ENCODE measurements at regions not wholly inside any gene's neighbourhood (a gene's known extent, or its start where the extent isn't known, plus 50 kb on each side); places are given as distances from the start of the nearest gene placed in this dataset.

DNA sequence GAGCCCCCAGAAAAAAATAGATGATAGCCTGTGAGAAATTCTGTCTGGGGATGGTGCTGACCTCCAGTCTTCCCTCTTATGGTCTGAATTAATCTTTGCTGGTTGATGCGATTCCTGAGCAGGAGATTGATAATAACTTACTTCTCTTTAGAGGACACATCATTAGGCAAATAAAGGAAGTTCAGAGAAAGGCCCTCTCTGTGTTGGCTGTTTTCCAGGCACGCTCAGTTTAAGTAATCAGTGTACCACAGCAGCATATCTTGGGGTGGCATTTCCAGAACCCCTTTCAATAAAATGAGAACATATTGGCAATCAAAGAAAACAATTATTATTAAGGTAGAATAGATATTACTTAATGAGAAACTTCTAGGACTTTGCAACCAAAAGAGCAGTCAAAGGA lies 1129.3 kb upstream of the RAG2 start:
- no peak for ATAC-seq (replicated peaks)
- no peak overlapping the region for H3K27ac Mint-ChIP-seq
- H3K27me3 Mint-ChIP-seq, result no peaks in the 10 kb centered on the region
- no peak overlapping the region for H3K4me3 Mint-ChIP-seq
- no peaks in the 10 kb centered on the region for H3K4me1 Mint-ChIP-seq
- H3K36me3 Mint-ChIP-seq (ENCODE audit: low read depth), result no peaks in the 10 kb centered on the region
- peaks cover 9% of the 10 kb centered on the region for H3K9me3 Mint-ChIP-seq

- no peak overlapping the region for H3K4me3 Mint-ChIP-seq
Measured at GRCh38 chr11:37724315-37724714, 1126.3 kb upstream of the RAG2 start.

GRCh38 chr11:37721485-37721884 lies 1123.4 kb upstream of the RAG2 start:
- Mint-ChIP-seq H3K27me3 (no peaks in the 10 kb centered on the region), H3K9me3 (peaks cover 6% of the 10 kb centered on the region), H3K4me3 (no peak overlapping the region), H3K4me1 (no peaks in the 10 kb centered on the region), H3K27ac (no peak overlapping the region), H3K36me3 (ENCODE audit: low read depth) (no peaks in the 10 kb centered on the region)
- no peak for ATAC-seq (replicated peaks)

More at GRCh38 chr11:37724315-37724714, 1126.3 kb upstream of the RAG2 start:
- Mint-ChIP-seq H3K4me1 (no peaks in the 10 kb centered on the region), H3K36me3 (ENCODE audit: low read depth) (no peaks in the 10 kb centered on the region), H3K9me3 (peaks cover 6% of the 10 kb centered on the region), H3K27ac (no peak overlapping the region), H3K27me3 (no peaks in the 10 kb centered on the region)
- ATAC-seq (replicated peaks), result no peak

- no peak for ATAC-seq (replicated peaks)
- Mint-ChIP-seq H3K9me3 (peaks cover 6% of the 10 kb centered on the region), H3K27me3 (no peaks in the 10 kb centered on the region), H3K36me3 (ENCODE audit: low read depth) (no peaks in the 10 kb centered on the region), H3K4me1 (no peaks in the 10 kb centered on the region), H3K27ac (no peak overlapping the region), H3K4me3 (no peak overlapping the region)
Measured at GRCh38 chr11:37718431-37718999, 1120.5 kb upstream of the RAG2 start.

- Mint-ChIP-seq H3K9me3 (peaks cover 3% of the 10 kb centered on the region), H3K4me1 (no peaks in the 10 kb centered on the region), H3K36me3 (ENCODE audit: low read depth) (no peaks in the 10 kb centered on the region), H3K4me3 (no peak overlapping the region), H3K27me3 (no peaks in the 10 kb centered on the region), H3K27ac (no peak overlapping the region)
- ATAC-seq (replicated peaks), result no peak
Measured at GRCh38 chr11:37712251-37712650, 1114.2 kb upstream of the RAG2 start.

- Mint-ChIP-seq H3K27me3 (no peaks in the 10 kb centered on the region), H3K36me3 (ENCODE audit: low read depth) (no peaks in the 10 kb centered on the region), H3K9me3 (peaks cover 3% of the 10 kb centered on the region), H3K27ac (no peak overlapping the region), H3K4me1 (no peaks in the 10 kb centered on the region), H3K4me3 (no peak overlapping the region)
- ATAC-seq (replicated peaks), result no peak
Measured at GRCh38 chr11:37710031-37710430, 1112.0 kb upstream of the RAG2 start.

DNA sequence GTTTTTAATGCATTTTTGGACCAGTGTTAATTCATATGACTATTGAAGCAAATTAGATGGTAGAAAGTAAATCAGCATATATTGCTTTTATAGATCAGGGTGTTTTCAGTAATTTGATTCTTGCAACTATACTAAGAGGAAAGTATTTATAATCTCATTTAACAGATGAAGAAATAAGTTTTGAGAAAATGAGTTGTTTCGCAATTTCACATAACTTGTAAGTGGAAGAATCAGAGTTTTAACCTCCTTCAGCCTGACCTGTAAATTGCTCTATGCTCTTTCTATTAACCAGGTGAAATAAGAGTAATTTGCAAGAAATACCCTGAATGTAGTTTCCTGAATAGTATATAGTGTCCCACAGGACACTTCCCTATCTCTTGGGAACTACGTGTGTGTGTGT lies 1106.8 kb upstream of the RAG2 start:
- H3K27ac Mint-ChIP-seq, result no peak overlapping the region
- H3K4me3 Mint-ChIP-seq, result no peak overlapping the region
- no peak for ATAC-seq (replicated peaks)
- H3K4me1 Mint-ChIP-seq, result no peaks in the 10 kb centered on the region
- no peaks in the 10 kb centered on the region for H3K27me3 Mint-ChIP-seq
- no peaks in the 10 kb centered on the region for H3K36me3 Mint-ChIP-seq (ENCODE audit: low read depth)
- H3K9me3 Mint-ChIP-seq, result peaks cover 4% of the 10 kb centered on the region

DNA sequence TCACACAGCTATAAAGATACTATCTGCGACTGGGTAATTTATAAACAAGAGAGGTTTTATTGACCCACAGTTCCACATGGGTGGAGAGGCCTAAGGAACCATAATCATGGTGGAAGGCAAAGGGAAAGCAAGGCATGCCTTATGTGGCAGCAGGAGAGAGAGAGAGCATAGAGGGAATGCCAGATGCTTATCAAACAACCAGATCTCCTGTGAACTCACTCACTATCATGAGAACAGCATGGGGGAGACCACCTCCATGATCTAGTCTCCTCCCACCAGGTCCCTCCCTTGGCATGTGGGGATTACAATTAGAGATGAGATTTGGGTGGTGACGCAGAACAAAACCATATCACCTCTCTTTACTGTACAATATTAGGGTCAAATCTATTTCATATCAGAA lies 1101.6 kb upstream of the RAG2 start:
- Mint-ChIP-seq H3K4me3 (no peak overlapping the region), H3K27ac (no peak overlapping the region), H3K9me3 (peaks cover 16% of the 10 kb centered on the region), H3K27me3 (no peaks in the 10 kb centered on the region), H3K4me1 (no peaks in the 10 kb centered on the region), H3K36me3 (ENCODE audit: low read depth) (no peaks in the 10 kb centered on the region)
- no peak for ATAC-seq (replicated peaks)

- H3K27me3 Mint-ChIP-seq, result no peaks in the 10 kb centered on the region
Measured at GRCh38 chr11:37695283-37695682, 1097.2 kb upstream of the RAG2 start.

DNA sequence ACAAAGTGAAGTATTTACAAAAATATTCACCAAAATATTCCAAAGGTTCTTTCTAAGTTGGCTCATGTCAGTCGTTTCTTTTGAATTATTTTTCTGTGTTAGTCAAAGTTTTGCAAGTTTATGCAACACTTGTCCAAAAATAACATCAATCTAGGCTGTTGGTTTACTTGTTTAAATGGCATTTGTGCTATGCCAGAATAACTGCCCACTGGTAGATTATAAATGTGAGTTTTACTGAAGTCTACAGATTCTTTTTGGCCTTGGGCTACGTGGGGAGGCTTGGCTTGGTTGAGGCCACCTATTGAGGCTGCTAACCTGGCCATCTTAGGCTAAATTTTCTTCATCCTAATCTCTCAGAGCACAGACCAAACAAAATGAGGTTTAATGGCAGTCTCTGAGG lies 1091.9 kb upstream of the RAG2 start:
- Mint-ChIP-seq H3K27me3 (no peaks in the 10 kb centered on the region), H3K4me1 (no peaks in the 10 kb centered on the region), H3K36me3 (ENCODE audit: low read depth) (no peaks in the 10 kb centered on the region), H3K27ac (no peak overlapping the region), H3K9me3 (peaks cover 22% of the 10 kb centered on the region), H3K4me3 (no peak overlapping the region)
- no peak for ATAC-seq (replicated peaks)

More at GRCh38 chr11:37695283-37695682, 1097.2 kb upstream of the RAG2 start:
- Mint-ChIP-seq H3K36me3 (ENCODE audit: low read depth) (no peaks in the 10 kb centered on the region), H3K9me3 (peaks cover 22% of the 10 kb centered on the region), H3K4me1 (no peaks in the 10 kb centered on the region), H3K4me3 (no peak overlapping the region), H3K27ac (no peak overlapping the region)
- ATAC-seq (replicated peaks), result no peak

- Mint-ChIP-seq H3K4me1 (no peaks in the 10 kb centered on the region), H3K9me3 (peaks cover 16% of the 10 kb centered on the region), H3K4me3 (no peak overlapping the region), H3K27ac (no peak overlapping the region), H3K36me3 (ENCODE audit: low read depth) (no peaks in the 10 kb centered on the region), H3K27me3 (no peaks in the 10 kb centered on the region)
- ATAC-seq (replicated peaks), result no peak
Measured at GRCh38 chr11:37688456-37688855, 1090.4 kb upstream of the RAG2 start.

DNA sequence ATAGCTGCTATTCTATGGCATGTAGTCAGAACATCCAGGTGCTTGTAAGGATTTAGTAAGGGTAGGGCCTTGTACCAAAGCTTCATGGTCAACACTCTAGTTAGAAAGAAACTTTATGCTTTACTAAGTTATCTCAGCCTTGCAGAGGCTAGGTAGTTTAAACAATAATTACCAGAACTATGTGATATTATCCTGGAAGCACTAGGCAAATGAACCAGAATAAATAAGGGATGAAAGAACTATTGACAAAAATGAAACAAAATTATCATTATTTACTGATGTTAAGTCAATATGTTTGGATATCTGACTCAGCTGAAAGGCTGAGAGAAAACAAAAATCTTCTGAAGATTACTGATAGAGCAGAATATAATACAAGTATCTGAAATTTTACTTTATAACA lies 1089.1 kb upstream of the RAG2 start:
- Mint-ChIP-seq H3K4me3 (no peak overlapping the region), H3K36me3 (ENCODE audit: low read depth) (no peaks in the 10 kb centered on the region), H3K27me3 (no peaks in the 10 kb centered on the region), H3K27ac (no peak overlapping the region), H3K4me1 (no peaks in the 10 kb centered on the region), H3K9me3 (peaks cover 10% of the 10 kb centered on the region)
- no peak for ATAC-seq (replicated peaks)

DNA sequence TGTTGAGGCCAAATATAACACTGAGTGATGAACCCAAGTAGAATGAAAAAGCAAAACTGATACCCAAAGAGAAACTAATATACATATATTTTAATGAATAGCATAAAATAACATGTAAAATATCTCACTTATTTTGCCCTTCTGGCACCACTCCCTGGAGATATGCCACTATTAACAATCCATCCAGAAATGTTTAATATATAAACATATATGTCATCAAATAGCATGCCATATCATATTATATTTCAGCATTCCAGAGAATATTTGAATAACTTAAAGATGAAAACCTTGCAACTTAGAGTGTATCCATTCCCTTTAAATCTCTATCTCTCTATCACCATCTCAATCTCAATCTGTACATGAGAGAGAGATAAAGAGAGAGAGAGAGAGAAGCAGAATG lies 1073.3 kb upstream of the RAG2 start:
- peaks cover 13% of the 10 kb centered on the region for H3K9me3 Mint-ChIP-seq
- no peak overlapping the region for H3K4me3 Mint-ChIP-seq
- no peaks in the 10 kb centered on the region for H3K36me3 Mint-ChIP-seq (ENCODE audit: low read depth)
- ATAC-seq (replicated peaks), result no peak
- no peak overlapping the region for H3K27ac Mint-ChIP-seq
- no peaks in the 10 kb centered on the region for H3K4me1 Mint-ChIP-seq
- H3K27me3 Mint-ChIP-seq, result no peaks in the 10 kb centered on the region

DNA sequence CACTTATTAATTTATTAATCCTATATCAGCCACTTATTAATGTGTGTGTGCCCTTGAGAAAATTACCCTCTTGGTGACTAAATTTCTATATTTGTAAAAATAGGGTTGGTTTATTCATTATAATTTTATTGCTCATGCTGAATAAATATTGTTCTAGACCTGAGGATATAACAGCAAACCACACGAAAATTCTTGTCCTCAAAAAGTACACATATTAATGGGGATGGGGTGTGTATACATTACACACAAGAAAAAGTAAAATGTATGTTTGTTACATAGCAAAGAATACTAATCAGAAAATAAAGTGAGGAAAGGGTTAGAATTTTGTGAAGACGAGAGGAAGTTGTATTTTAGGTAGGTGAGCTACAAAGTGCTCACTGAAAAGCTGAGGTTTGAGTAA lies 1068.9 kb upstream of the RAG2 start:
- H3K27me3 Mint-ChIP-seq, result no peaks in the 10 kb centered on the region
- H3K4me3 Mint-ChIP-seq, result no peak overlapping the region
- H3K9me3 Mint-ChIP-seq, result peaks cover 15% of the 10 kb centered on the region
- ATAC-seq (replicated peaks), result no peak
- no peaks in the 10 kb centered on the region for H3K4me1 Mint-ChIP-seq
- H3K27ac Mint-ChIP-seq, result no peak overlapping the region
- H3K36me3 Mint-ChIP-seq (ENCODE audit: low read depth), result no peaks in the 10 kb centered on the region

DNA sequence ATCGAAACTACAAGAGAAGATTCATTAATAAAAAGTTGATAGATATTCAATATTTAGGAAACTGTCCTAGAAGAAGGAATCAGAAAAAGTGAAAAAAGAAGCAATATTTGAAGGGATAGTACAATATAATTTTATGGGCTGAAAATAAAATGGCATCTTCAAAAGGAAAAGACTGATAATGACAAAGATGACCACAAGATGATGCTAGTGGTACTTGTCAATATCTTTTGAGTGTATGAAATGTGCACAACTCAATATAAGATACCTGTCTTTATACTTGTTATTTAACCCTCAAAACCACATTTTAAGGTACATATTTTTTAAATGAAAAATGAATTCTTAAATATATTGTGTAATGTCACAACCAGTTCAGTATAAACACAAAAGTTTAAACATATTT lies 1059.6 kb upstream of the RAG2 start:
- ATAC-seq (replicated peaks), result no peak
- H3K4me3 Mint-ChIP-seq, result no peak overlapping the region
- H3K4me1 Mint-ChIP-seq, result no peaks in the 10 kb centered on the region
- H3K9me3 Mint-ChIP-seq, result peaks cover 12% of the 10 kb centered on the region
- no peaks in the 10 kb centered on the region for H3K27me3 Mint-ChIP-seq
- no peak overlapping the region for H3K27ac Mint-ChIP-seq
- no peaks in the 10 kb centered on the region for H3K36me3 Mint-ChIP-seq (ENCODE audit: low read depth)

GRCh38 chr11:37647767-37648166 lies 1049.7 kb upstream of the RAG2 start:
- Mint-ChIP-seq H3K27ac (no peak overlapping the region), H3K4me1 (no peaks in the 10 kb centered on the region), H3K36me3 (ENCODE audit: low read depth) (no peaks in the 10 kb centered on the region), H3K27me3 (no peaks in the 10 kb centered on the region), H3K9me3 (peaks cover 28% of the 10 kb centered on the region), H3K4me3 (no peak overlapping the region)
- no peak for ATAC-seq (replicated peaks)

Data from activated T-helper 17 cell treated with anti-CD3 and anti-CD28 coated beads, Interleukin-2, amount 50 U/mL, for 72 hours (primary cell).